Prostate gland (tissue), 2 donors: ENCODE measurements at regions not wholly inside any gene's neighbourhood (a gene's known extent, or its start where the extent isn't known, plus 50 kb on each side); places are given as distances from the start of the nearest gene placed in this dataset.

ENCODE experiments used
- DNase-seq: peaks from one replicate; pipeline ENCODE4 v3.0.0-alpha.2; 2019; ENCODE audit warnings: low spot score
- H3K27ac ChIP-seq, 2 donors: fragments of 200-600 bp; sonication (generic); 2 replicates each; pipeline ENCODE4 v1.5.1; 2017 to 2019
- H3K27me3 ChIP-seq: fragments of 200-600 bp; sonication (generic); replicated peaks from 2 replicates; pipeline ENCODE4 v1.5.1; 2019; ENCODE audit not compliant: insufficient read depth
- H3K36me3 ChIP-seq, 2 donors: fragments of 200-600 bp; sonication (generic); 1 replicate in 1 of 2; 2 replicates in 1 of 2; pipeline versions ENCODE4 v1.5.1 to v1.8.1; 2017 to 2019
- H3K4me1 ChIP-seq: fragments of 200-600 bp; sonication (generic); replicated peaks from 2 replicates; pipeline ENCODE4 v1.5.1; 2019
- H3K4me3 ChIP-seq, 2 donors: fragments of 200-600 bp; sonication (generic); 2 replicates each; pipeline ENCODE4 v1.5.1; 2017 to 2019
- H3K9me3 ChIP-seq: fragments of 200-600 bp; sonication (generic); 2 replicates; pipeline ENCODE4 v1.5.1; 2017
- CTCF ChIP-seq, 4 experiments: fragments of 200-600 bp in 2 of 4; fragments of 450-650 bp in 2 of 4; sonication (generic) in 2 of 4; IDR thresholded peaks; 1 replicate in 3 of 4; 2 replicates in 1 of 4; pipeline ENCODE4 v1.5.1; 2016 to 2019; ENCODE audit warnings: antibody characterized with exemption in 4 of 4, mild to moderate bottlenecking in 2 of 4, moderate library complexity in 2 of 4
- POLR2A ChIP-seq: fragments of 450-650 bp; IDR thresholded peaks from one replicate; pipeline ENCODE4 v1.6.1; 2016; ENCODE audit warnings: antibody characterized with exemption, mild to moderate bottlenecking
- POLR2AphosphoS5 ChIP-seq: sonication (generic); formaldehyde crosslinking; IDR thresholded peaks from one replicate; pipeline ENCODE4 v1.6.1; 2017; ENCODE audit warnings: antibody characterized with exemption
- WGBS: methylation state at CpG from one replicate; pipeline ENCODE4 v1.1.5; 2018; 5-methylcytosine and 5-hydroxymethylcytosine counted together
- intact Hi-C: fragments of 100-400 bp; cut with DNase I; formaldehyde crosslinking; loops from one replicate; pipeline ENCODE4 v1.14.2; 2022

DNA sequence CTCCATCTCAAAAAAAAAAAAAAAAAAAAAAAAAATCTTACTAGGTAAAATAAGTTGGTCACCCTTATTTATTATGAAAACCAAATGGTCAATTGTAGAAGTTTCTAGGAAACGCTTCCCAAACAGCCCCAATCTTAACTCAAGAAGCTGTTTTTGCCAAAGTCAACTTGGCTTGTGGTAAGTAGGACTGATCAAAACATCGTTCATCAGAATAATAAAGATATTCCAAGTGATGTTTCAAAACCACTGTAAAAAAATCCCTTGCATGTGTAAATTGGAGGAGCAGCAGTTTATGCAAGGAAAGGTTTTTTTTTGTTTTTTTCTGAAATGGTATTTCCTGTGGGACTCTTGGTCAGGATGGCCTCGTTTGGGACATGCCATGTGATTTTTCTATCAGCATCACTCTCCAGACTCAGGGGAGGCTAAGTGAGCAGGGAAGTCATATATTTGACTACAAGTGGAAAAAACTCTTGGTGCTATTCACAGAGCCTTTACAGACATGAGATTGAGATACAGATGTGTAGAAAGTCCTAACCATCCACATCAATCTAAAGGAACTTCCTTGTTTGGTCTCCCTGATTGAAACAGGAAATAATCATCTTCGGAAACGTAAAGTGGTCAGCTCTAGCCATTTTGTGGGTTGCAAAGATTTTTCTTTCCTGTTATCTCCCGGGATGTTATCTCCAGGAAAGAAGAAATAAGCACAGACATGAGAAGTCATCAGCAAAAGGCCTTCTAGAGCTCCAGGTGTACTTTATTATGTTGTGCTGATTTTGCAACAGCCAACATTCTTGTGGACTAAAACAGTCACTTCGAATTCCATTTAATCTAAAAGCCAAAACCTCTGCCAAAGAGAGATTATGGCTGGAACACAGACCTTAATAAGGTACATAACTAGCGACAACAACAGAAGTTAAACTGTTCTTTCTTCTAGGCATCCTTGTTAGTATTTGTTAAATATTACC lies 177.8 kb downstream of the EDN1 start:
- 41% methylated on average over 8 of the region's 8 CpGs for WGBS
- no peaks in the 10 kb centered on the region for H3K9me3 ChIP-seq
- no peaks in the 10 kb centered on the region for H3K4me1 ChIP-seq
- TF ChIP-seq POLR2AphosphoS5: peak; percentile 72
- TF ChIP-seq CTCF (IDR thresholded peaks at IDR 0.05): no peak
- H3K27me3 ChIP-seq: no peaks in the 10 kb centered on the region
- no peak overlapping the region for H3K4me3 ChIP-seq
- no peaks in the 10 kb centered on the region for H3K36me3 ChIP-seq
- peak; percentile 6 for DNase-seq
- H3K27ac ChIP-seq: peak overlapping the region in 1 of 2 donors; percentile 24
- intact Hi-C loops: no loop called here

DNA sequence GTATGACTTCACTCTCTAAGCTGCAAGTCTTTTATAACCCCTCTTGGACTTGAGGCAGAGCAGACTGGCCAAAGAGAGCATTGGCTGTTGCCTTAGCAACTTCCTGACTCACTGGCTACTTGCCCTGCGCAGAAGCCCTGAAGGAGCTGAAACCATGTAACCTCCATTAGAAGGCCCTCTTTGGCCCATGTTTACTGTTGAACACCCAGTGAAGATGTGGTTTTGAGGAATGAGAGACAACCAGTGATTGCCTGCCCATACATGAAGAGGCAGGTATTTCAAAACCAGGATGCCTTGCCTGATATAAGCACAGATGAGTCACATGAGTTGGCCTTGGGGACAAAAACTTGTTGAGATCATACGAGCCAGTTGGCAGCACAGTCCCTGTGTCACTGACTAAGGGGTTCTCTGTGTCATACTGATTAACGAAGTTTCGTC lies 182.5 kb downstream of the EDN1 start:
- no peaks in the 10 kb centered on the region for H3K36me3 ChIP-seq
- H3K27ac ChIP-seq: peak overlapping the region; percentile 33 to 44
- DNase-seq: peak; percentile 90
- TF ChIP-seq POLR2A: no peak
- peak; percentile 97 for TF ChIP-seq POLR2AphosphoS5
- no peak for TF ChIP-seq CTCF (IDR thresholded peaks at IDR 0.05)
- no peaks in the 10 kb centered on the region for H3K27me3 ChIP-seq
- intact Hi-C loops: no loop called here
- 48% methylated on average over 4 of the region's 4 CpGs for WGBS
- no peaks in the 10 kb centered on the region for H3K4me1 ChIP-seq
- H3K9me3 ChIP-seq: no peaks in the 10 kb centered on the region
- H3K4me3 ChIP-seq: no peak overlapping the region

GRCh38 chr6:12473494-12473893 lies 183.3 kb downstream of the EDN1 start:
- no peak overlapping the region for H3K4me3 ChIP-seq
- H3K4me1 ChIP-seq: no peaks in the 10 kb centered on the region
- TF ChIP-seq POLR2A (no peak), POLR2AphosphoS5 (no peak), CTCF (IDR thresholded peaks at IDR 0.05) (no peak)
- H3K9me3 ChIP-seq: no peaks in the 10 kb centered on the region
- WGBS: 74% methylated on average over 1 of the region's 1 CpG
- intact Hi-C loops: no loop called here
- DNase-seq: no peak
- no peaks in the 10 kb centered on the region for H3K27me3 ChIP-seq
- H3K27ac ChIP-seq: peak overlapping the region; percentile 33 to 44
- no peaks in the 10 kb centered on the region for H3K36me3 ChIP-seq

GRCh38 chr6:12474167-12475140 lies 184.3 kb downstream of the EDN1 start:
- peak; percentile 12 for DNase-seq
- TF ChIP-seq POLR2AphosphoS5: peak; percentile 35
- TF ChIP-seq CTCF (IDR thresholded peaks at IDR 0.05): no peak
- TF ChIP-seq POLR2A: no peak
- H3K9me3 ChIP-seq: no peaks in the 10 kb centered on the region
- WGBS: 74% methylated on average over 7 of the region's 7 CpGs
- H3K36me3 ChIP-seq: no peaks in the 10 kb centered on the region
- no peaks in the 10 kb centered on the region for H3K27me3 ChIP-seq
- no peak overlapping the region for H3K4me3 ChIP-seq
- peak overlapping the region; percentile 33 to 44 for H3K27ac ChIP-seq
- intact Hi-C loops: no loop called here
- no peaks in the 10 kb centered on the region for H3K4me1 ChIP-seq
